Stomach (tissue), 8 donors: ENCODE measurements at regions not wholly inside any gene's neighbourhood (a gene's known extent, or its start where the extent isn't known, plus 50 kb on each side); places are given as distances from the start of the nearest gene placed in this dataset.
A peak's percentile ranks its signal among the peaks of the same experiment; 100 is the strongest.
"Not testable (repeated sequence)": the region's sequence is repeated elsewhere in the genome, so short reads cannot be mapped to it uniquely, and the experiment has no call there.

Experiments
- DNase-seq, 2 donors: peaks; one replicate each; pipeline versions ENCODE4 v3.0.0 to v3.0.0-alpha.2; 2013 to 2019
- H3K27ac ChIP-seq, 5 donors: fragments of 200-600 bp in 4 of 5; sonication (generic) in 4 of 5; one replicate each; pipeline ENCODE4 v1.5.1; 2013 to 2019; ENCODE audit warnings: mild to moderate bottlenecking in 1 of 5, moderate library complexity in 1 of 5
- H3K27me3 ChIP-seq, 3 donors: fragments of 200-600 bp; sonication (generic); one replicate each; pipeline ENCODE4 v1.5.1; 2017 to 2019; ENCODE audit warnings: mixed run types in 1 of 3
- H3K36me3 ChIP-seq, 4 donors: fragments of 200-600 bp; sonication (generic); 1 replicate in 3 of 4; 2 replicates in 1 of 4; pipeline ENCODE4 v1.5.1; 2016 to 2019
- H3K4me1 ChIP-seq, 4 donors: fragments of 200-600 bp; sonication (generic); one replicate each; pipeline ENCODE4 v1.5.1; 2016 to 2019
- H3K4me3 ChIP-seq, 4 donors: fragments of 200-600 bp; sonication (generic) in 3 of 4; one replicate each; pipeline ENCODE4 v1.5.1; 2016 to 2019; ENCODE audit warnings: mild to moderate bottlenecking in 1 of 4
- H3K9me3 ChIP-seq, 4 donors: fragments of 200-600 bp; sonication (generic); one replicate each; pipeline ENCODE4 v1.5.1; 2016 to 2019
- EP300 ChIP-seq: sonication (generic); formaldehyde crosslinking; IDR thresholded peaks from one replicate; pipeline ENCODE4 v1.6.1; 2017; ENCODE audit warnings: antibody characterized with exemption
- POLR2A ChIP-seq, 4 donors: fragments of 450-650 bp; IDR thresholded peaks; one replicate each; pipeline ENCODE4 v1.6.1; 2016; ENCODE audit warnings: antibody characterized with exemption in 4 of 4, control low read depth in 2 of 4, mild to moderate bottlenecking in 1 of 4, moderate library complexity in 1 of 4
- POLR2AphosphoS5 ChIP-seq, 3 donors: sonication (generic); formaldehyde crosslinking; IDR thresholded peaks; one replicate each; pipeline ENCODE4 v1.6.1; 2016; ENCODE audit warnings: antibody characterized with exemption in 3 of 3
- WGBS, 5 donors: extraction: QIAGEN DNeasy Blood & Tissue Kit in 3 of 5; methylation state at CpG; one replicate each; pipeline versions ENCODE4 v1.1.5 to v1.1.7; 2013 to 2018; 5-methylcytosine and 5-hydroxymethylcytosine counted together
- intact Hi-C: fragments of 100-400 bp; cut with DNase I; formaldehyde crosslinking; loops from one replicate; pipeline ENCODE4 v1.15.1; 2023; ENCODE audit warnings: low total_unique reads
- TF ChIP-seq, protein P1 (sequence below), 7 experiments: fragments of 450-650 bp in 4 of 7; fragments of 200-600 bp in 3 of 7; sonication (generic) in 3 of 7; IDR thresholded peaks; one replicate each; pipeline ENCODE4 v1.5.1; 2016 to 2019; ENCODE audit warnings: antibody characterized with exemption in 7 of 7, control low read depth in 2 of 7, mild to moderate bottlenecking in 1 of 7
- donor health status: healthy with polysubstance abuse.
- donor health status: Bipolar disorder and iron deficiency.
- donor health status: healthy.

DNA sequence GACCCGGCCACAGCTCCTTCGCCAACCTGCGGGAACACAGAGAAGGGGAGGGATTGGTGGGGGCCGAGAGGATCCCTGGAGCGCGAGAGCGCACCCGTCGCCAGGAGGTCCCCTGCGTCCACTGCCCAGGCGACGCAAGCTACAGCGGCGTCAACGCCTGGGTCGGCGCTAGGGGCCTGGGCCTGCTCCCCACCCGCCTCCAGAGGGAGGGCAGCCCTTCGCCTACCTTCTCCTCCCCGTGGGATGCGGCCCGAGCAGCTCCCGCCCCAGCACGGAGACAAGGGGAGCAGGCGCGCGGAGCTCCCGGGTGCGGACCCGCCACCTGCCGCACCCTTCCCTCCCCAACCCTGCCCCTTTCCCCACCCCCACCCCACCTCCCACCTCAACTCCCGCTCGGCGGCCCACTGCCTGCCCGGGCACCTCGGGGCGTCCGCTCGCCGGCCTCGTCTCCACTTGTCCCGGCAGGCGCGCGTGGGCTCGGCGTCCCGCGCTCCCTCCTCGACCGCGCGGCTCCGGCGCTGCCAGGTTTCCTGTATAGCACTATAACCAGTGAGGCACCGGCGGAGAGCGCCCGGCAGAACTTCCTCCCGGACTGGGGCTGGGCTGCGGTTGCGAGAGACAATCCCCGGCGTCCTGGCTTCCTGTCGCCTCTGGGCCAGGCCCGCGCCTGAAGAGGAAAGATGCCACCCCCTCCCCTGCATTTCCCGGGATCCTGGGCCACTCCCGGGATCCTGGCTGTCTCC is 119.1 kb upstream of the SMURF2 start:
- peaks cover 26 to 41% (median 32%) of the 10 kb centered on the region in 4 donors for H3K36me3 ChIP-seq
- peaks cover 11 to 74% (median 45%) of the 10 kb centered on the region in 3 donors for H3K27me3 ChIP-seq
- peak overlapping the region; percentile 40 to 61 (median 44) for H3K4me3 ChIP-seq
- 0 to 3% (median 1%) methylated on average over 8 to 67 of the region's 69 CpGs for WGBS, 5 donors
- no peaks in the 10 kb centered on the region for H3K9me3 ChIP-seq
- no peak for TF ChIP-seq POLR2A (IDR thresholded peaks at IDR 0.05)
- no peak for TF ChIP-seq EP300
- TF ChIP-seq POLR2AphosphoS5 (IDR thresholded peaks at IDR 0.05): peak in 1 of 3 donors; percentile 4
- TF ChIP-seq, protein P1, sequence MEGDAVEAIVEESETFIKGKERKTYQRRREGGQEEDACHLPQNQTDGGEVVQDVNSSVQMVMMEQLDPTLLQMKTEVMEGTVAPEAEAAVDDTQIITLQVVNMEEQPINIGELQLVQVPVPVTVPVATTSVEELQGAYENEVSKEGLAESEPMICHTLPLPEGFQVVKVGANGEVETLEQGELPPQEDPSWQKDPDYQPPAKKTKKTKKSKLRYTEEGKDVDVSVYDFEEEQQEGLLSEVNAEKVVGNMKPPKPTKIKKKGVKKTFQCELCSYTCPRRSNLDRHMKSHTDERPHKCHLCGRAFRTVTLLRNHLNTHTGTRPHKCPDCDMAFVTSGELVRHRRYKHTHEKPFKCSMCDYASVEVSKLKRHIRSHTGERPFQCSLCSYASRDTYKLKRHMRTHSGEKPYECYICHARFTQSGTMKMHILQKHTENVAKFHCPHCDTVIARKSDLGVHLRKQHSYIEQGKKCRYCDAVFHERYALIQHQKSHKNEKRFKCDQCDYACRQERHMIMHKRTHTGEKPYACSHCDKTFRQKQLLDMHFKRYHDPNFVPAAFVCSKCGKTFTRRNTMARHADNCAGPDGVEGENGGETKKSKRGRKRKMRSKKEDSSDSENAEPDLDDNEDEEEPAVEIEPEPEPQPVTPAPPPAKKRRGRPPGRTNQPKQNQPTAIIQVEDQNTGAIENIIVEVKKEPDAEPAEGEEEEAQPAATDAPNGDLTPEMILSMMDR (IDR thresholded peaks at IDR 0.05): no peak
- H3K4me1 ChIP-seq: peaks cover 54 to 63% (median 57%) of the 10 kb centered on the region in 4 donors
- intact Hi-C loops: no loop called here
- DNase-seq: peak; percentile 67 to 78
- H3K27ac ChIP-seq: peak overlapping the region; percentile 32 to 83 (median 68)

DNA sequence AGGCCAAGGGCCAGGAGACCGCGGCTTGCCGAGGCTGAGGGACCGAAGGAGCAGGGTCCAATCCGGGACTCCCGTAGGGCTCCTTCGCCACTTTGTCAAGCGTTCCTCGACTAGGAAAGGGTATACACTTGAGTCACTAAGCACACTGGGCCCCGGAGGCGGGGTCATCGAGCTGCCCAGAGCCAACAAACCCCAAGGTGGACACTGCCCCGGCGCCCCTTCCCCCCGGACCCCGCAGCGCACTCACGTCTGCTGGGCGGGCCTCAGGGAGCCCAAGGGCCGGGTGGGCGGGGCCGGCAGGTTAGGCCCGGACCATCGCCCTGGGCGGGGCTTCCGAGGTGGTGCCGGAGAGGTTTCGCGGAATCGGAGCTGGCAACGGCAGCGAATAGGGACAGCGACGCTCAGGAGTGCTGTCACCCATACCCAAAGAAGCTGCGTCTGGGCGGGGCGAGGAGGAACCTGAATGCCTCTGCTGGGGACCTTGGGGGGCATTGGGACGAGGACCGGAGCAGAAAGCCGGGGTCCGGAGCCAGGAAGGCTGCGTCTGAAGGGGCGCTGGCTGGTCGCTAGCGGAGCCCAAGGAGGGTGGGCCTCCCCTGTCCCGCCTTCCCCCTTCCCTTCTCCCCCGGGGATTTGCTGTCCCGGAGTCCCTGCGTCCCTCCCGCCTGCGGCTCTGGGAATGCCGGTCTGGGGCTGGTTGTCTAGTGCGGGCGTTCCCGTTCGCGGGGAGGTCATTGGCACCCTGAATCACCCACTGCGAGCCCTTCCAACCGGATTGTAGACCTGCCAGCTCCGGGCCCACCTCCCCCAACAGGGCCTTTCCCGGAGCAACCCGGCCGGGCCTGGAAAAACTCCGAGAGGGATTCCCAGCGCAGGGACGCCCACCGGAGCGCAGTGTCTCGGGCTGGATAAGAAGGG is 118.2 kb upstream of the SMURF2 start:
- peaks cover 54 to 64% (median 57%) of the 10 kb centered on the region in 4 donors for H3K4me1 ChIP-seq

DNA sequence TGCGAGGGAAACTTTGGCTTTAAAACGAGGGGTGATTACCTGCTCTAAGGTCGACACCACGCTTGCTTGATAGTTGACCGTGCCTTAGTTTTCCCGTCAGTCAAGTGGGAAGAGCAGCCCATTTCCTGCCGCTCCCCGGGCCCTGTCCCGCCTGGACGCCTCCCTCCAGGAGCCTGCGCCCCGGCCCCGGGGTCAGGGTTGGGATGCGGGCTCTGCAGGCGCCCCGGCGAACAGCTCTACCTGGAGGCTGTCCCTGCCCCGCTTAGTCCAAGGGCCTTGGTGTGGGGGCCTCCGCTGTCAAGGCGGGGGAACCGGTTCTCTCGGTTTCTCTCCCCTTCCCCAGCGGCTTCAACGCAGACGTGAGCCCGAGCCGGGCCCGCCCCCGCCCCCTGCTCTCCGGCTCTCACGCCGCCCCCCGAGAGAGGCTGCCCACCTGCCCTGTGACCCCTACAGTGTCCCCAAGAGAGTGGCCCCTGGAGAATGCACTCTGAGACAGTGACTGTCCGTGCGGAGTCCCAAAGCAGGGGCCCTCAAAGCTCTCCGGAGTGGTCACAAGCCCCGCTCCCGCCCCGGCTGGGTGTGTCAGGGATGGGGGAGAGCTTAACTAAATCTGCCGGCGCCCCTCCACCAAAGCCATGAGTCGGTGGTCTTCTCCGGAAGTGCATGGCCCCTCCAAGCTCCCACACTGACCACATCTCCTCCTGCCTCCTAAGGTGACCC is 117.4 kb upstream of the SMURF2 start:
- intact Hi-C loops: no loop called here
- peak in 1 of 2 donors; percentile 70 for DNase-seq
- TF ChIP-seq POLR2AphosphoS5 (IDR thresholded peaks at IDR 0.05): no peak
- no peak for TF ChIP-seq POLR2A (IDR thresholded peaks at IDR 0.05)
- TF ChIP-seq, protein P1 (IDR thresholded peaks at IDR 0.05): no peak
- TF ChIP-seq EP300: no peak
- Histone ChIP-seq H3K4me1 (peaks cover 54 to 65% (median 58%) of the 10 kb centered on the region in 4 donors), H3K27me3 (peaks cover 11 to 67% (median 45%) of the 10 kb centered on the region in 3 donors), H3K4me3 (peak overlapping the region; percentile 40 to 61 (median 44)), H3K36me3 (peaks cover 9 to 25% (median 16%) of the 10 kb centered on the region in 4 donors), H3K27ac (peak overlapping the region in 3 of 5 donors; percentile 60 to 71 (median 65)), H3K9me3 (no peaks in the 10 kb centered on the region)
- 11 to 25% (median 15%) methylated on average over 11 to 43 of the region's 43 CpGs for WGBS, 5 donors

More for the DNA sequence above, 118.2 kb upstream of the SMURF2 start:
- peak overlapping the region; percentile 7 to 83 (median 68) for H3K27ac ChIP-seq
- WGBS, 5 donors: 1 to 2% (median 2%) methylated on average over 26 to 69 of the region's 69 CpGs
- peaks cover 18 to 33% (median 24%) of the 10 kb centered on the region in 4 donors for H3K36me3 ChIP-seq
- H3K9me3 ChIP-seq: no peaks in the 10 kb centered on the region
- DNase-seq: peak; percentile 73 to 87
- TF ChIP-seq, protein P1 (IDR thresholded peaks at IDR 0.05): no peak
- no peak for TF ChIP-seq EP300
- no peak for TF ChIP-seq POLR2AphosphoS5 (IDR thresholded peaks at IDR 0.05)
- peak overlapping the region; percentile 40 to 61 (median 44) for H3K4me3 ChIP-seq
- H3K27me3 ChIP-seq: peaks cover 11 to 71% (median 45%) of the 10 kb centered on the region in 3 donors
- intact Hi-C loops: no loop called here

DNA sequence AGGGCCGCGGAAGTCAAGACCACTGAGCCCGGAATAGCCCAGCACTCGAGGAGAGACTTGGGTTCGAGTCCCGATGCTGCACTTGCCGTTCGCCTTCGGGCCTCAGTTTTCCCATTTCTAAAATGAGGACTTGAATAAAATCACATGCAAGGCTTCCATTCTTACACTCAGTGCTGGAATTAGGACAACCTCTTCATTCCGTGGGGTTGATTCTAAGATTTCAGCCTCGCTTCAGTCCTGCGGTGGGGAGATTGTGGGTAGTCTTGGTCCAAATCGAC is 116.9 kb upstream of the SMURF2 start:
- DNase-seq, intact Hi-C loops, H3K9me3 ChIP-seq: not testable (repeated sequence)
- Histone ChIP-seq H3K4me1 (peaks cover 54 to 68% (median 62%) of the 10 kb centered on the region in 4 donors), H3K36me3 (peaks cover 4 to 20% (median 11%) of the 10 kb centered on the region in 4 donors), H3K27ac (peak overlapping the region in 1 of 5 donors; percentile 65), H3K4me3 (peak overlapping the region in 3 of 4 donors; percentile 35 to 61 (median 39)), H3K27me3 (peaks cover 11 to 62% (median 45%) of the 10 kb centered on the region in 3 donors)
- WGBS, 5 donors: 18 to 33% (median 28%) methylated on average over 13 of the region's 13 CpGs
